PC-3 (cell line): ENCODE measurements at regions not wholly inside any gene's neighbourhood (a gene's known extent, or its start where the extent isn't known, plus 50 kb on each side); places are given as distances from the start of the nearest gene placed in this dataset.

Source experiments
- ATAC-seq: fragments of 200-7000 bp; cut with Tn5 transposase; 2 replicates; pipeline ENCODE4 v1.9.1; 2020; ENCODE audit warnings: mild to moderate bottlenecking, moderate library complexity
- BruUV-seq: library from RNA; stranded (reverse); fragments of 400-500 nt; replicated peaks from 2 replicates; lab custom pipeline; 2021; lab: Mats Ljungman, UMichigan
- CTCF ChIA-PET: fragments of 300-600 bp; sonication (Branson Sonifier 250); formaldehyde crosslinking; loops from one replicate; lab custom pipeline; 2022; ENCODE audit warnings: antibody characterized with exemption; lab: Charles Lee
- POLR2A ChIA-PET: fragments of 300-600 bp; sonication (Branson Sonifier 250); formaldehyde crosslinking; loops from one replicate; lab custom pipeline; 2022; ENCODE audit warnings: antibody characterized with exemption; ENCODE audit not compliant: unreplicated experiment; lab: Charles Lee
- DNase-seq: peaks from one replicate; pipeline ENCODE4 v3.0.0-alpha.2; 2015
- H2AFZ ChIP-seq: fragments of 300-600 bp; sonication (generic); 2 replicates; pipeline ENCODE4 v1.6.0; 2016; ENCODE audit warnings: antibody characterized with exemption, low read length
- H3F3A ChIP-seq: fragments of 300-600 bp; sonication (generic); one replicate; pipeline ENCODE4 v1.6.0; 2017; ENCODE audit warnings: antibody characterized with exemption, low read length, control low read depth, mild to moderate bottlenecking; ENCODE audit not compliant: unreplicated experiment
- H3K27ac ChIP-seq: fragments of 300-600 bp; sonication (generic); 2 replicates; pipeline ENCODE4 v1.5.1; 2016; ENCODE audit warnings: mild to moderate bottlenecking, low read length
- H3K27me3 ChIP-seq: fragments of 300-600 bp; sonication (generic); 2 replicates; pipeline ENCODE4 v1.6.1; 2016; ENCODE audit warnings: low read length, mixed read lengths
- H3K36me3 ChIP-seq: fragments of 300-600 bp; sonication (generic); 2 replicates; pipeline ENCODE4 v1.6.1; 2016; ENCODE audit warnings: low read depth, mixed run types, low read length, mixed read lengths
- H3K4me1 ChIP-seq: fragments of 300-600 bp; sonication (generic); 2 replicates; pipeline ENCODE4 v1.5.1; 2016; ENCODE audit warnings: low read length; ENCODE audit not compliant: insufficient read depth
- H3K4me2 ChIP-seq: fragments of 300-600 bp; sonication (generic); 2 replicates; pipeline ENCODE4 v1.6.0; 2016; ENCODE audit warnings: low read length
- H3K4me3 ChIP-seq: fragments of 300-600 bp; sonication (generic); 2 replicates; pipeline ENCODE4 v1.5.1; 2016; ENCODE audit warnings: mild to moderate bottlenecking, low read length, mixed read lengths
- H3K79me2 ChIP-seq: fragments of 300-600 bp; sonication (generic); 2 replicates; pipeline ENCODE4 v1.6.1; 2017; ENCODE audit warnings: low read length, mixed read lengths
- H3K9ac ChIP-seq: fragments of 300-600 bp; sonication (generic); 2 replicates; pipeline ENCODE4 v1.6.0; 2016; ENCODE audit warnings: mild to moderate bottlenecking, low read length
- H3K9me2 ChIP-seq: fragments of 300-600 bp; sonication (generic); replicated peaks from 2 replicates; pipeline ENCODE4 v1.6.1; 2016; ENCODE audit warnings: mixed run types, low read length, mixed read lengths
- H3K9me3 ChIP-seq: fragments of 300-600 bp; sonication (generic); 2 replicates; pipeline ENCODE4 v1.6.1; 2016; ENCODE audit warnings: low read length, mixed read lengths
- H4K20me1 ChIP-seq: fragments of 300-600 bp; sonication (generic); 2 replicates; pipeline ENCODE4 v1.6.1; 2016; ENCODE audit warnings: low read length, mixed read lengths
- CTCF ChIP-seq: fragments of 300-600 bp; sonication (generic); conservative IDR thresholded peaks from 2 replicates; pipeline ENCODE4 v1.5.1; 2017; ENCODE audit warnings: antibody characterized with exemption, low read depth, mild to moderate bottlenecking, low read length
- EZH2 ChIP-seq: fragments of 300-600 bp; sonication (generic); IDR thresholded peaks from one replicate; pipeline ENCODE4 v1.6.1; 2017; ENCODE audit warnings: antibody characterized with exemption, mild to moderate bottlenecking, low read length; ENCODE audit not compliant: unreplicated experiment
- EZH2phosphoT487 ChIP-seq: fragments of 300-600 bp; sonication (generic); IDR thresholded peaks from 2 replicates; pipeline ENCODE4 v1.6.1; 2018; ENCODE audit warnings: mild to moderate bottlenecking, antibody characterized with exemption, low read length, borderline replicate concordance
- intact Hi-C: fragments of 100-400 bp; cut with micrococcal nuclease; formaldehyde crosslinking; loops from 2 replicates; pipeline ENCODE4 v1.9.0; 2023

GRCh38 chr9:75376680-75377254 is 288.5 kb downstream of the OSTF1 start:
- Histone ChIP-seq H3K4me2 (no peak overlapping the region), H3K9me3 (no peaks in the 10 kb centered on the region), H3K36me3 (no peaks in the 10 kb centered on the region), H3K79me2 (no peaks in the 10 kb centered on the region), H3K9ac (no peak overlapping the region), H3K9me2 (no peaks in the 10 kb centered on the region), H4K20me1 (no peaks in the 10 kb centered on the region), H3K27ac (no peak overlapping the region), H3K4me1 (no peaks in the 10 kb centered on the region), H3F3A (no peaks in the 10 kb centered on the region), H3K27me3 (no peaks in the 10 kb centered on the region), H3K4me3 (no peak overlapping the region), H2AFZ (no peak overlapping the region)
- TF ChIP-seq CTCF (no peak), EZH2phosphoT487 (no peak), EZH2 (no peak)
- no peak for ATAC-seq
- BruUV-seq = no TSS peak
- ChIA-PET CTCF (interaction anchor here (0.6 kb wide), 1 partner anchor 230 kb away, joined by 7 read pairs; no protein-coding TSS in a partner anchor), POLR2A (no interaction called here)
- intact Hi-C loops = no loop called here
- DNase-seq = no peak

DNA sequence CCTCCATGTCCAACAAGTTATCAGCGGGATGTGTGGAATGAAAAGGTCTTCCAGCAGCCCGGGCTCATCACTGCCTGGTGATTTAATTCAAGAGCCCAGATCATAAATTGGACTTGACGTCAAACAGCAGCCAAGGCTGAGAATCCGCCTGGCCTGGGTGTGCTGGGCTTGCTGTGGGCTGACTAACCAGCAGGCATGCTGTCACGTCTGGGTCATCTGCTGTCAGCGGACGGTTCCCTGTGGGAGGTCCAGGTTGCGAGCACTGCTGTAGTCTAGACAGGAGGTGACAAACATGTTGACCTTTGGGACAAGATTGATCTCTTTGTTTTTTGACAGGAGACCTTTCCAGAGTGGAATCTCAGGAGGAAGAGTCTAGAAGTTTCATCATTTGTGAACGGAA is 289.7 kb downstream of the OSTF1 start:
- Histone ChIP-seq H4K20me1 (no peaks in the 10 kb centered on the region), H3K9me3 (0 out of 2 replicates have a peak, but pooled peaks cover 2% of the 10 kb centered on the region), H3K4me2 (no peak overlapping the region), H3K9me2 (no peaks in the 10 kb centered on the region), H3K27me3 (no peaks in the 10 kb centered on the region), H2AFZ (no peak overlapping the region), H3K4me3 (no peak overlapping the region), H3K79me2 (no peaks in the 10 kb centered on the region), H3F3A (no peaks in the 10 kb centered on the region), H3K9ac (no peak overlapping the region), H3K36me3 (no peaks in the 10 kb centered on the region), H3K4me1 (no peaks in the 10 kb centered on the region), H3K27ac (no peak overlapping the region)
- BruUV-seq = no TSS peak
- DNase-seq (no peak), ATAC-seq (no peak)
- intact Hi-C loops = no loop called here
- ChIA-PET CTCF (no interaction called here), POLR2A (no interaction called here)
- no peak for TF ChIP-seq EZH2
- TF ChIP-seq EZH2phosphoT487 = no peak
- no peak for TF ChIP-seq CTCF

DNA sequence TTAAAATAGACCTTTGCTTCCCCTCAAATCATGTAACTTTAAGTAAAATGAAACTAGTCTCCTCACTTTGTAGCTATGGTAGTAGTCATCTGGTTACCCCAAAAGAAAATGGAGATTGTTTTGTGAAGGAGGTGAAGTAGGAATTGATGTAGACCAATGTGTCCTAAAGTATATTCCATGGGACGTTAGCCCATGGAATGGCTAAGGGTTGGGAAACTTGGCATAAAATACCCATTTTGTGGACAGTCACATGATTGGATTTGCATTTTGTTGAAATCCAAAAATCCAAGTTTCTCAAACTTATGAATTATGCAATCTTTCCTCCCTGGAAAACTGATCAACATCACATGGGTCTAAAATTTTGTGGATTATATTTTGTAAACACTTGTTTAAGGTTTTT is 290.6 kb downstream of the OSTF1 start:
- ATAC-seq = no peak
- H3K4me3 ChIP-seq = no peak overlapping the region
- H3K79me2 ChIP-seq = no peaks in the 10 kb centered on the region
- H4K20me1 ChIP-seq = no peaks in the 10 kb centered on the region
- no TSS peak for BruUV-seq
- no peak for TF ChIP-seq EZH2
- no peak for TF ChIP-seq CTCF
- TF ChIP-seq EZH2phosphoT487 = no peak
- H3K36me3 ChIP-seq = no peaks in the 10 kb centered on the region
- ChIA-PET CTCF (no interaction called here), POLR2A (no interaction called here)
- 0 out of 2 replicates have a peak, but pooled peaks cover 3% of the 10 kb centered on the region for H3K9me3 ChIP-seq
- no peaks in the 10 kb centered on the region for H3F3A ChIP-seq
- no peak for DNase-seq
- H3K27me3 ChIP-seq = no peaks in the 10 kb centered on the region
- intact Hi-C loops = no loop called here
- no peak overlapping the region for H2AFZ ChIP-seq
- no peak overlapping the region for H3K9ac ChIP-seq
- H3K27ac ChIP-seq = no peak overlapping the region
- no peak overlapping the region for H3K4me2 ChIP-seq
- H3K9me2 ChIP-seq = no peaks in the 10 kb centered on the region
- H3K4me1 ChIP-seq = no peaks in the 10 kb centered on the region
